ENCODE measurements at regions not wholly inside any gene's neighbourhood (a gene's known extent, or its start where the extent isn't known, plus 50 kb on each side); places are given as distances from the start of the nearest gene placed in this dataset.
"Not testable (repeated sequence)": the region's sequence is repeated elsewhere in the genome, so short reads cannot be mapped to it uniquely, and the experiment has no call there.

DNA sequence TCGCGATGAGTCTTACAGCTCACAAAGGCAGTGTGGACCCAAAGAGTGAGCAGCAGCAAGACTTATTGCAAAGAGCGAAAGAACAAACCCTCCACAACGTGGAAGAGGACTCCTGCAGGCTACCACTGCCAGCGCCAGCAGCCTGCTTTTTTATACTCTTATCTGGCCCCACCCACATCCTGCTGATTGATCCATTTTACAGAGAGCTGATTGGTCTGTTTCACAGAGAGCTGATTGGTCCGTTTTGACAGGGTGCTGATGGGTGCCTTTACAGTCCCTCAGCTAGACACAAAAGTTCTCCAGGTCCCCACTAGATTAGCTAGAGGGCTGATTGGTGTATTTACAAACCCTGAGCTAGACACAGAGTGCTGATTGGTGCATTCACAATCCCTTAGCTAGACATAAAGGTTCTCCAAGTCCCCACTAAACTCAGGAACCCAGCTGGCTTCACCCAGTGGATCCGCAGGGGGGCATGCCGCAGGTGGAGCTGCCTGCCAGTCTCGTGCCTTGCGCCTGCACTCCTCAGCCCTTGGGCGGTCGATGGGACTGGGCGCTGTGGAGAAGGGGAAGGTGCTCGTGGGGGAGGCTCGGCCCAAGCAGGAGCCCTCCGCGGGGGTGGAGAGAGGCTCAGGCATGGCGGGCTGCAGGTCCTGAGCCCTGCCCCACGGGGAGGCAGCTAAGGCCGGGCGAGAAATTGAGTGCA lies 75.7 kb downstream of the QDPR start:
- DNase-seq, result not testable (repeated sequence)

DNA sequence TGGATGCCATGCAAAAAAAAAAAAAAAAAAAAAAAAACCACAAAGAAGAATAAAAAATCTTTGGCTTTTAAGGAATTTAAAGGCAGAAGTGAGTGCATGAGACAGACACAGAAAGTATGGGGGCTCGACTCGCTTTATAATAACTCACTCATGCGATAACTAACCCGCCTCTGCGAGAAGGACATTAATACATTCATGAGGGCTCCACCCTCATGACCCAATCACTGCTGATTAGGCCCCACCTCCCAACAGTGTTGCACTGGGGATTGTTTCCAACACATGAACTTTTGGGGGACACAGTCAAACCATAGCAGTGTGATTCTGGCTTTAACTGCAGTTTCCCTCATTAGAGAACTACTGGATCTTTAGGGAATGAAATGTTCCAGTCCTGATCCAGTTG lies 78.1 kb downstream of the QDPR start:
- DNase-seq, result no peak

DNA sequence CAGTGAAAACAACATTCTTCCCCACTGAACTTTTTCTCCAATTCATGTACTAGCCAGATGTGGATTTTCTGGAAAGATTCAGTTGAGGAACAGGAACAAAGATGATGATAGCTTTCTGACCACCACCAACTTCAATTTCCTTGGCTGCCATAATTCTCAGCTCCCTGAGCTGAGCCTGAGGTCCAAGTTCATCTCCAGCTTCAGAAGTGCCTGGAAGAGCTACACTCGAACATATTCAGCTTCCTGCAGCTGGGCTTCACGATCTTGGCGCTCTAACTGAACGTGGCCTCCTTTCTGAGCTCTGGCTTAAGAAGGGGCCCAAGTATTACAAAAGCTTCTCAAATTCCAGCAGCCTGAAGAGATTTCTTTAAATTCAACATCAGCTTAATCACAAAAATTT lies 83.9 kb downstream of the QDPR start:
- no peak for DNase-seq

DNA sequence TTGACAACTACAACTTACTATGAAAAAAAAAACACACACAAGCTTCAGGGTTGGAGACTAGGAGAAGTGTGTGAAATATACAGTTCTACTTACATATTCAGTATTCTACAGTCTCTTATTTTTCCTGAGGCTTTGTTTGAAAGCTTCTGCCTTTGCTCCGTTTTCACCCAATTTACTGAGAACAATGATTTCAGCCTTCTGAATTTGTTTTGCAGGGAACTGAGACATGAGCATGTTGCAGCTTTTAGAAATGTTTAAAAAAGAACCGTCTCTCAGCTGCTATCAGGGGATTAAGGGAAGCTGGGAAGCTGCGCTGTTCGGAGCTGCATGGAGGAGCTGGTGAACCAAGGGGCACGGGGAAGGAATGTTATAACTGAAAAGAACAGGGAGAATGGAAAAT lies 85.7 kb downstream of the QDPR start:
- DNase-seq, result no peak

DNA sequence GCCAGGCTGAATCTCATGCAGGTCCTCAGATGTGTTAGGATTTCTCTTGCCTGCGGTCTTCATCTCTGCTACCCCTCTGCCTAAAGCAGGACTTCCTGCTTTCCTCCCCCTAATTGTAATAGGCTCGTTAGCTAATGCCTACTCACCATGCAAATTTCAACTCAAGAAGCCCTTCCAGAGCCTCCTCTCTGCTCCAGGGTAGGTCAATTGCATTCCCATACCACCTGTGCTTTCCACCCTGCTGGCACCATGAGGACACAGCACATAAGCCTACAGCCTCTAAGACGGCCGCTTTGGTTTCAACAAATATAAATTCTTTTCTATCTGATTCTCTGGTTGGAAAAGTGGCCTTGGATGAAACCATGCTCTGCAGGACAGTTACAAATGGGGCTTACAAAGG lies 93.9 kb downstream of the QDPR start:
- no peak for DNase-seq

DNA sequence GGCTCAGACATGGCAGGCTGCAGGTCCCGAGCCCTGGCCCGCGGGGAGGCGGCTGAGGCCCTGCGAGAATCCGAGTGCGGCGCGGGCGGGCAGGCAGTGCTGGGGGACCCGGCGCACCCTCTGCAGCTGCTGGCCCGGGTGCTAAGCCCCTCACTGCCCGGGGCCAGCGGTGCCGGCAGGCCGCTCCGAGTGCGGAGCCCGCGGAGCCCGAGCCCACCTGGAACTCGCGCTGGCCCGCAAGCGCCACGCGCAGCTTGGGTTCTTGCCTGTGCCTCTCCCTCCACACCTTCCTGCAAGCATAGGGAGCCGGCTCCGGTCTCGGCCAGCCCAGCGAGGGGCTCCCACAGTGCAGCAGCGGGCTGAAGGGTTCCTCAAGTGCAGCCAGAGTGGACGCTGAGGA lies 97.5 kb downstream of the QDPR start:
- no peak for DNase-seq

DNA sequence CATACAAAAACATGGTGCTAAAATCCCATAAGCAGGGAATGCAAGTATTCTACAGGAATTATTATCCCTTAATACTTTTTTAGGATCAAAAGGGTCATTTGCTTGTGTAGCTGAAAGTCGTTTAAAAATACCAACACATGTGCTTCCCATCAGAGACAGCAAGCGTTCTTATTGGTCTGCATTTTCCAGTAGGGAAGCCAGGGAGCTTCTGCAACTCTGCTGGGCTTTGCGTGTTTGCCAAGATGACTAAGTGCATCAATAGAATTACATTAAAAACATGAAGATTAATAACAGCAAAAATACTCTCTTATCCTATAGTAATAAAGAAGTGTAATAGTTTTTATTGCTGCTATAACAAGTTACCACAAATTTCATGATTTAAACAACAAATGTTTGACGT lies 111.2 kb downstream of the QDPR start:
- DNase-seq, result no peak

DNA sequence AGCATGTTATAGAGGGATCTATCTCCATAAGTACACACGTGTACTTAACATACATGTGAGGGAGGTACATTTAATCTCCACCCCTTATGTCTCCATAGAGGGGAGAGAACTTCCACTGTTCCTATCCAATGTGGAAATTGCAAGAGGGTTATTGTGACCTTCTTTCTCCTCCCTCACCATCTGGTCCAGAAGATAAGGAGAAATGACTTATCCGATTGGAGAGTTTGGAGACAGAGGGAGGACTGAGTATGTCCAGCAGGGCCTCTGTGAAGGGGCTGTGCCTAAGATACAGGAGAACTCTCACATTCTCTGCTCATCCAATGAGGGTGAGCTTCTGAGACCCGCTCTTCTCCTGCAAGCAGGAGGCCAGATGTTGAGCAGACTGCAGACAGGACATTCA lies 113.1 kb downstream of the QDPR start:
- no peak for DNase-seq

DNA sequence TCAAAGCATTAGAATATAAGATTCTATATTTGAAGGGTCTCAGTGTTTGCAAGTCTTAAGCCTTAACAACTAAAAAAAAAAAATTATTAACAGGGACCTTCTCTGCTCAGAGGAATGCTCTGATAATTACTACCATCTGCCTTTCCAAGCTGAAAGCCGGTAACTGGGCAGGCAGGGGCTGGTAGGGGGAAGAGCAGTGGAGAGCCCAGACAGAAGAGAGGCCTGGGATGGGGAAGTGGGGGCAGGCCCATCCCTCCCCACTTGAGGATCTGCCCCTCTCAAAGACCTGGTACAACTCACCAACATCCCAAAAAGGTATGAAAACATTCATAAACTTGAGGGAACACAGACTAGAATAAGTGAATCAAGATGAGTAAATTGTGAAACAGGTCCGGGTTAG lies 113.9 kb downstream of the QDPR start:
- DNase-seq, result no peak

DNA sequence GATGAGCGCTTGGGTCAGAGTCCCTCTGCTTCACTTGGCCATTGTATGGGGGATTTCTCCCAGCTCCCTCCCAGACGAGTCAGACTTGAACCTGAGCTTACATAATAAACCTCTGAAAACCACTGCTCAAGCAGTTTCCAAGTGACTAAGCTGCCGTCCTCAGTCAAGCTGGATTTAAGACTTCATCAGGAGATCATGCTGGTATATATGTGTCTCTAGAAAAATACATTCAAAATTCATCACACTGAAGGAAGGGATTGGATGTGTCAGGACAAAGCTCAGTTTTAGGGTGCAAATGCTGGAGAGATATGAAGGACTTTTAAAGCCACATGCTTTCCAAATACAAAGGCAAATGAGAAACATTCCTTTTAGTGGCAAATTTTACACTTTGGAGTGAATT lies 114.3 kb downstream of the QDPR start:
- DNase-seq, result no peak

DNA sequence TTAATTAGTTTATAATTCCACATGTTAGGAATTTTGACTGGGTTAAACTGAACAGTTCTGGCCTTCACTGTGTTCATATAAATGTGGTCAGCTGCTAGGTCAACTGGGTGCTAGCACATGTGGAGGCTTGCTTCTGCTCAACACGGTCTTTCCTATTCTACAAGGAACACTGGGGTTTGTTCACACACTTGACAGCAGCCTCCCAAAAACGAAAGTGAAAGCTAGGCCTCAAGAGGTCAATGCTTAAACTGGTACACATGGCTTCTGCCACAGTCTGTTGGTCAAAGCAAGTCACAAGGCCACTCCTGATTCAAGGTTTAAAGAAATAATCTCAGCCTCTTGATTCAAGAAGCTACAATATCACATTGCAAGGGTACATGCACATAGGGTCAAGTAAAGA lies 126.5 kb downstream of the QDPR start:
- peak; percentile 3 for DNase-seq

DNA sequence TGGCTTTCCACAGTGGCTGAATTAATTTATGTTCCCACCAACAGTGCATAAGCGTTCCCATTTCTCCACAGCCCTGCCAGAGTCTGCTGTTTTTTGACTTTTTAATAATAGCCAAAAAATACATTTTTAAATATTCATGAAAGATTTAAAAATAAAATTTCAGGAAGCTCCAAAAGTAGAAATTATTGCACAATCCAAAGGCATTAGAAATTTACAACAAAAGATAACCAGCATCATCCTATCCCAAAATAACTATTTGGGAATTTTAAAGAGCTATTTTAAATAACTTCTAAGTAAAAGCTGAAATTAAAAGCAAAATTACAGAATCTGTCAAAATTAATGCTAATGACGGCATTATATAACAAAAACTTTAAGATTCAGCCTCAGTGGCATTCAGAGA lies 131.5 kb downstream of the QDPR start:
- DNase-seq, result no peak

DNA sequence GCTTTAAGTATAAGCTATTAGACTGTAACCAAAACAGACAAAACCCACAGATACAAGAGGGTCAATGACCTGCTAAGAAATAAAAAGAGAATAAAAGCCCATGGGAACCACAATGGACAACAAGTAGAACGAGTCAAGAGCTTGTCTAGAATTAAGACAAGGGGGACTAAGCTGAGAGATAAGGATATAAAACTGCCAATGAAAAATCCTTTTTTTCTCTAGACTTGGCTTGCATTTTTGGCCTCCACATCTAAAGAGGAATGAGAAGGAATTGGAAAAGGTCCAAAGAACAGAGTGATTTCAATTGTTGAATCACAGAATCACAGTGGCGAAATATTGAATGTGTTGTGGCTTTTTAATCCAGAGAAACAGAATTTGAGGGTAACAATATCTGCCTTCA lies 135.7 kb downstream of the QDPR start:
- no peak for DNase-seq

DNA sequence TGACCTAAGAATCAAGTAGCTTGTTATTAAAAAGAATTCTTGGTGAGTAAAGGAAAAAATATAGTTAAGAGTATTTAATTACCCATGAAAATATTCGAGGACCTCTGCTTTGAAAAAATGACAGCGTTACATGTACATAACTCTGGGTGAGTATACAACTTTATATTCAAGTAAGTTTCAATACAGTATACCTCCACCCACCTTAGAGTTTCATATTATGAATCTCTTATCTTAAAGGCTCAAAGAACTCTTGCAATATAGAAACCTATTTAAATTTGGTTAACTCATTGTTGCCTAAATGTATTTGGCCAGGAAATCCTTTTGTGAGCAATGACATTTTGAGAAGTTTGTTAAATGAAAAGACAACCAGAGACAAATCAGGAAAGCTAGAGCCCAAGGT lies 138.2 kb downstream of the QDPR start:
- DNase-seq, result no peak

DNA sequence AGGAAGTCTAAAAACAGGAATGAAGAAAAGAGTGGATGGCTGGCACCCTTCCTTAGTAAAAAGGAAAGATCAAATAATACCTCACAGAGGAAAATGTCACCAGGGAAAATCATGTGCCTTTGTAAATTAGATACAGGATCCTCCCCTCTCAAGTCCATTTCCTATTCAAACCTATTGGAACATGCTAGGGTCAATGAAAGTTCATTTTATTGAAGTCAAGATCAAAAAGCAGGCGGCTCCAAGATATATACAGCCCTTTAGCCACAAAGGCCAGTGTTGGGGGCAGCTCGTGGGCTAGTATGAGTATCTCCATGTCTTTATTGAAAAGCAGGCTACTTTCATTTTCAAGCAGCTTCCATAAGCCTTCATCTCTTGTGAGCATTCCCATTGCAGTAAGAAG lies 141.1 kb downstream of the QDPR start:
- DNase-seq, result no peak

DNA sequence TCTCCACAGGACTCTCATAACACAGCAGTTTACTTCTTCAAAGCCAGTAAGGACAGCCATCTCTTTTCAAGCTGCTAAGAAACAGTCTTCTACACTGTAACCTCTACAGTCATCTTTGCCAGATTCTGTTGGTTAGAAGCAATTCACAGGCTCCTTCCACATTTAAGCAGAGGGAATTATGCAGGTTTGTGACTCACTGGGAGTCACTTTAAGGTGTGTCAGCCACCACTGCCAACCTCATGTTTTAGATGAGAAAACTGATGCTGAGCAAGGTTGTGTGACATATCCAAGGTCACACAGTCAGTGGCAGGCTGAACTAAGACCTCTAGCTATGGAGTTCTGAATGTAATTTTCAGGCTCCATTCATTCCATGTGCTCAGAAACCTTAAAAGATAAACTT lies 143.5 kb downstream of the QDPR start:
- no peak for DNase-seq

DNA sequence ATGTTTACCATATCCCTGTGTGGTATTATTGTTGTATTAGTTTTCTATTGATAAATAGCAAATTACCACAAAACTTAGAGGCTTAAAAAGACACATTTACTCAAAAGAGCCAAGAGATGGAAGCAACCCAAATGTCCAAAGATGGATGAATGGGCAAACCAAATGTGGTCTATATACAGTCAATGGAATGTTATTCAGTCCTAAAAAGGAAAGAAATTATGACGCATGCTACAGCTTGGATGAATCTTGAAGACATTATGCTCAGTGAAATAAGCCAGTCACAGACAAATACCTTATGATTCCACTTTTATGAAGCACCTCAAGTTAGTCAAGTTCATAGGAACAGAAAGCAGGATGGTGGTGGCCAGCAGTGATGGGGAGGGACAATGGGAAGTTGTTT lies 144.7 kb downstream of the QDPR start:
- DNase-seq, result no peak

DNA sequence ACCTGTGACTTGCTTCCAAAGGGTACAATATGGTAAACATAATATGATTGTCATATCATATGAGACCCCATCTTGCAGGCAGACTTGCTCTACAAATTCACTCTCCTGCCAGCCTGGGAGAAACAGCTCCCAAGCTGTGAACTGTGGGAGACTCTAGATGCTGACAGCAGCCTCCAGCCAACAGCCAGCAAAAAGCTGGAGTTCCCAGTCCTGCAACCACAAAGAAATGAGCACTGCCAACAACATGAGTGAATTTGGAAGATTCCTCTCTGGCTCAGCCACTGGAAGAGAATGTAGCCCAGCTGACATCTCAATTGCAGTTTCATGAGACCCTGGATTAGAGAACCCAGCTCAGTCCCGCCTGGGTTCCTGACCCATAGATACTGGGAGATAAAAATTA lies 145.4 kb downstream of the QDPR start:
- DNase-seq, result no peak

DNA sequence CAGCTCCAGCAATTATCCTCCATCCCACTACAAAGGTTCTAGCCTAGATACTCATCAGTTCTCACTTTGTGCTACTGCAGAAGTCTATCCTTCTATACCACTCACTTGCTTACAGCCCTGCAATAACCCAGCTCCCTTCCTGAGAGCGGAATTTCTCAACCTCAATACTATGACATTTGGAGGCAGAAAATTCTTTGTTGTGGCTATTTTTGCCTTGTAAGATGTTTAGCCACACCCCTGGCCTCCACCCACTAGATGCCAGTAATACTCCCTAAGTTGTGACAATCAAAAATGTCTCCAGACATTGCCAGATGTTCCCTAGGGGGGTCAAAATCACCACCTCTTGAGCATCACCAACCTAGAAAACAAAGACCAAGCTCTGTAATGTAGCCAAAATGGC lies 149.5 kb downstream of the QDPR start:
- no peak for DNase-seq

DNA sequence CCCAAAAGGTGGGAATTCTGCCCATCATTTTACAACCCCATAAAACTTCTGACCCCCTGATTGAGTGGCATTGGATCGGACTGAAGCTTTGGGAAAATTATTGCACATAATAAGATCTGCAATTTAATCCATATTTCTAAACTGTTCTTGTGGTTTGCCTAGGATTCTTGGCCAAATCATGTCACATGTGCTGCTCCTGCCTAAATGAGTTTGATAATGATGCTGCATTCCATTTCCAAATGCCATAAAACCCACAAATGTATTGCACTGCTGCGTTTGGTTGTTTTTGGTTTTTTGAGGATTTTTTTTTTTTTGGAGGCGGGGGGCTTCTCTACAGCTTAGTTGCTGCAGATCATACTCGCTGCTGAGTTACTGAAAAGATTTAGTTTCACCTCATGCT lies 153.6 kb downstream of the QDPR start:
- no peak for DNase-seq

DNA sequence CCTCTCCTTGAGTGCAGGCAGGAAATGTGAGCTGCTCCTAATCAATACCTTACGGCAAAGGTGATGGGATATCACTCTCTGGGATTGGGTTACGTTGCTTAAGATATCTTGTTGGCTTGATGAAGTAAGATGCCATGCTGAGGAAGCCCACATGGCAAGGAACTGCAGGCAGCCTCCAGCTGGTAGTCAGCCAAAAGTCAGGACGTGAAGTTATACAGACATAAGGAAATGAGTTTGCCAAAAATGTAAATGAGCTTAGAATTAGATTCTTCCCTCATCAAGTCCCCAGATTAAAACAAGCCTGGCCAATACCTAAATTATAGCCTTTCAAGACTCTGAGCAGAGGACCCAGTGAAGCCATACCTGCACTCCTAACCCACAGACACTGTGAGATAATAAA lies 155.0 kb downstream of the QDPR start:
- DNase-seq, result no peak

DNA sequence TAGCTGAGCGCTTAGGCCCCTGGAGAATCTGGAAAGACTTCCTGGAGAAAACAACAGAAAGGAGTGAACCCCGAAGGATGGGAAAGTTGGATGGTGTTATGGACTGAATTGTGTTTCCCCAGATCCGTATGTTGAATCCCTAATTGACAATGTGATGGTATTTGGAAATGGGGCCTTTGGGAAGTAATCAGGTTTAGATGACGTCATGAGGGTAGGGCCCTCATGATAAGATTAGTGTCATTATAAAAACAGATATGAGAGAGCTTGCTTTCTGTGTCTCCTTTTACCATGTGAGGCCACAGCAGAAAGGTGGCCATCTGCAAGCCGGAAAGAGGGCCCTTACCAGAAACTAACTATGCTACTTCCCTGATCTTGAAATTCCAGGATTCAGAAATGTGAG lies 159.5 kb downstream of the QDPR start:
- DNase-seq, result no peak

DNA sequence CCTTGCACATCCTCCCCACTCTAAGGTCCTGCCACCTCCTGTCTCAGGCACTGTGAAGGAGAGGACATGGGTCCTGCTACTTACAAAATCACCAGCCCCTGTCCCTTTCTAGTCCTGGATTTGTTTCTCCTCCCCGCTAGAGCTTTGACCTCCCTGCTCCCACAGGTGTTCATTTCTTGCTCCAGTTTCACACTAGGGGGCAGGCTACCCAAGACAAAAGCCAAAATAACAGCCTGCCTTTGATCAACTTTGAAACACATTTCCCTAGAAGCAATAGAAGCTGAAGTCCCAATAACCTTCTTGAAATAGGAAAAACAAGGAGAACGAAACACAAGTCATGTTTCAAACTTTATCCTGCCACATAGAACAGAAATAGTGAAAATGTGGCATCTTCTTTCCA lies 164.4 kb downstream of the QDPR start:
- DNase-seq, result no peak

DNA sequence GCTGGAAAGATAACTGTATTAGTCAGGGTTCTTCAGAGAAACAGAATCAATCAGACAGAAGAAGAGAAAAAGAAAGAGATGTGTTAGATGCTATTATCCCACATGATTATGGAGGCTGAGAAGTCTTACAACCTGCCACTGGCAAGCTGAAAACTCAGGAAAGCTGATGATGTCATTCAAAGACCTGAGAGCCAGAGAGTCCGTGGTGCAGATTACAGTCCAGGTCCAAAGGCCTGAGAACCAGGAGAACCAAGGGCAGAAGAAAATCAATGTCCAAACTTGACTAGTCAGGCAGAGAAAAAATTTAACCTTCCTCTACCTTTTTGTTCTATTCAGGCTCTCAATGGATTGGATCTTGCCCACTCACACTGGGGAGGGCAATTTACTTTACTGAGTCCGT lies 172.5 kb downstream of the QDPR start:
- DNase-seq, result no peak

DNA sequence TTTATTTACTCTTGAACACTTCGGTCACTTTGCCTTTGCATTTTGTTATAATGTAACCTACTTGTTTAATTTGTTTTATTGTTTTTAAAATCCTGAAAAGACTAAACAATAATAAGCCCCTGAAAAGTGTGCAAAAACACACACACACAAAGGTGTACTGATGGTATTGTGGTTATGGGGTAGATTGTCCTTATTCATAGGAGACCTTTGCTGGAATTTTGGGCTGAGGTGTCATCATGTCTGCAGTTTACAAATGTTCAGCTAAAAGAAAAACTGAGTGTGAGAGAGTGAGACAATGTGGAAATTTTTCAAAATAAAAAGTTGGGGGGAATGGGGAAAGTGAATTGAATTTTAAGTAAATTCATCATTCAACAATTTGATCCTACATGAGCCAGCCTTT lies 174.9 kb downstream of the QDPR start:
- no peak for DNase-seq

DNA sequence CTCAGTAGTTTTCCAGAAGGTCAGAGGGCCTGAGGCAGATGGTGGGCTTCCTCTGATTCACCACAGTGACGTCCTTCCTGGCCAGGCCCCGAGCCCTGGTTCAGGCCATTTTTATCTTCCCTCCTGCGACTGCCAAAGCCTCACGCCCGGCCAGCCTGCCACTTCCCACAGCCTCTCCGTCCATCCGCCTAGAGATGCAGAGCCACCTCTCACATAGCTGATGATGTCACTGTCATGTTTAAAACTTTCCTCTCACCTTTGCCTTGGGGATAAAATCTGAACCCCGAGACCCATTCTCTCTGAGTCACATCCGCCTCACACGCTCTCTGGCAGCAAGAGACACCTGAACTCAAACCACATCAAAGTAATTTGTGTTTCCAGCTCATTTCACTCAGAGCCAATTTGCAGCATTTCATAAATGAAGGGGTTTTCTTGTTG lies 175.3 kb downstream of the QDPR start:
- no peak for DNase-seq

Measured in NCI-H1105 treated with DMSO at 0.1 percent for 48 hours (cell line).